GM23338 (cell line): ENCODE measurements at regions not wholly inside any gene's neighbourhood (a gene's known extent, or its start where the extent isn't known, plus 50 kb on each side); places are given as distances from the start of the nearest gene placed in this dataset.
A peak's percentile ranks its signal among the peaks of the same experiment; 100 is the strongest.
"Not testable (repeated sequence)": the region's sequence is repeated elsewhere in the genome, so short reads cannot be mapped to it uniquely, and the experiment has no call there.

ENCODE experiments used
- ATAC-seq: fragments of 200-7000 bp; cut with Tn5 transposase; 3 replicates; pipeline ENCODE4 v1.9.1; 2020
- DNase-seq: peaks from one replicate; pipeline ENCODE4 v3.0.0-alpha.2; 2015; ENCODE audit warnings: low spot score
- H2AFZ ChIP-seq: fragments of 200-600 bp; sonication (generic); 2 replicates; pipeline ENCODE4 v1.8.0; 2016; ENCODE audit warnings: antibody characterized with exemption, mild to moderate bottlenecking, moderate library complexity
- H3F3A ChIP-seq: fragments of 200-600 bp; sonication (generic); replicated peaks from 2 replicates; pipeline ENCODE4 v1.8.0; 2017; ENCODE audit warnings: antibody characterized with exemption, mixed run types, low read depth
- H3K27ac ChIP-seq: fragments of 200-600 bp; sonication (generic); 2 replicates; pipeline ENCODE4 v1.6.1; 2016; ENCODE audit warnings: low read depth
- H3K27me3 ChIP-seq: fragments of 200-600 bp; sonication (generic); 2 replicates; pipeline ENCODE4 v1.8.0; 2016; ENCODE audit warnings: mild to moderate bottlenecking, mixed run types, moderate library complexity; ENCODE audit not compliant: insufficient read depth
- H3K36me3 ChIP-seq: fragments of 200-600 bp; sonication (generic); 2 replicates; pipeline ENCODE4 v1.8.0; 2016; ENCODE audit warnings: mild to moderate bottlenecking; ENCODE audit not compliant: insufficient read depth
- H3K4me1 ChIP-seq: fragments of 200-600 bp; sonication (generic); 2 replicates; pipeline ENCODE4 v1.8.0; 2016; ENCODE audit warnings: mild to moderate bottlenecking, moderate library complexity; ENCODE audit not compliant: insufficient read depth
- H3K4me2 ChIP-seq: fragments of 200-600 bp; sonication (generic); 2 replicates; pipeline ENCODE4 v1.7.1; 2017; ENCODE audit warnings: mixed run types
- H3K4me3 ChIP-seq: fragments of 200-600 bp; sonication (generic); 2 replicates; pipeline ENCODE4 v1.6.1; 2016; ENCODE audit warnings: mixed run types
- H3K79me2 ChIP-seq: fragments of 200-600 bp; sonication (generic); replicated peaks from 2 replicates; pipeline ENCODE4 v1.8.0; 2017; ENCODE audit warnings: mild to moderate bottlenecking; ENCODE audit not compliant: insufficient read depth
- H3K9me2 ChIP-seq: fragments of 200-600 bp; sonication (generic); 2 replicates; pipeline ENCODE4 v1.8.0; 2017; ENCODE audit not compliant: insufficient read depth
- H4K20me1 ChIP-seq: fragments of 200-600 bp; sonication (generic); replicated peaks from 2 replicates; pipeline ENCODE4 v1.8.0; 2017; ENCODE audit warnings: mild to moderate bottlenecking; ENCODE audit not compliant: insufficient read depth
- H3K27ac Mint-ChIP-seq: 2 replicates; pipeline ENCODE4 v1.8.0; 2020; ENCODE audit warnings: inconsistent platforms, mild to moderate bottlenecking, moderate library complexity, mixed read lengths
- H3K27me3 Mint-ChIP-seq: 3 replicates; pipeline ENCODE4 v1.8.0; 2022; ENCODE audit warnings: low read depth, mild to moderate bottlenecking, moderate library complexity, mixed read lengths, inconsistent platforms; ENCODE audit not compliant: insufficient read depth, poor library complexity
- H3K36me3 Mint-ChIP-seq: 3 replicates; pipeline ENCODE4 v1.8.0; 2021; ENCODE audit warnings: low read depth, mild to moderate bottlenecking, inconsistent platforms, moderate library complexity, mixed read lengths
- H3K4me1 Mint-ChIP-seq: 3 replicates; pipeline ENCODE4 v1.8.0; 2020; ENCODE audit warnings: mild to moderate bottlenecking, inconsistent platforms, mixed read lengths
- H3K4me3 Mint-ChIP-seq: 3 replicates; pipeline ENCODE4 v1.8.0; 2021; ENCODE audit warnings: moderate library complexity, mild to moderate bottlenecking, inconsistent platforms, mixed read lengths
- H3K9me3 Mint-ChIP-seq: 3 replicates; pipeline ENCODE4 v1.8.0; 2020; ENCODE audit warnings: moderate library complexity, mild to moderate bottlenecking, inconsistent platforms, mixed read lengths
- CTCF ChIP-seq, 2 experiments: fragments of 200-600 bp in 1 of 2; sonication (generic) in 1 of 2; conservative IDR thresholded peaks; 2 replicates each; pipeline versions ENCODE4 v1.5.1 to v1.6.1; 2016 to 2017; ENCODE audit warnings: antibody characterized with exemption in 2 of 2, low read depth in 2 of 2, mild to moderate bottlenecking in 2 of 2, moderate library complexity in 1 of 2
- EZH2phosphoT487 ChIP-seq: fragments of 200-600 bp; sonication (generic); IDR thresholded peaks from one replicate; pipeline ENCODE4 v1.8.1; 2018; ENCODE audit warnings: antibody characterized with exemption; ENCODE audit not compliant: unreplicated experiment
- JUNB ChIP-seq: IDR thresholded peaks from one replicate; pipeline ENCODE4 v1.6.1; 2016; ENCODE audit warnings: antibody characterized with exemption; ENCODE audit not compliant: unreplicated experiment
- NANOG ChIP-seq: IDR thresholded peaks from 2 replicates; pipeline ENCODE4 v1.6.1; 2016; ENCODE audit warnings: antibody characterized with exemption, borderline replicate concordance
- POLR2AphosphoS5 ChIP-seq: IDR thresholded peaks from 2 replicates; pipeline ENCODE4 v1.6.1; 2016; ENCODE audit warnings: antibody characterized with exemption, low read depth
- STAT1 ChIP-seq: IDR thresholded peaks from one replicate; pipeline ENCODE4 v1.6.1; 2016; ENCODE audit warnings: antibody characterized with exemption; ENCODE audit not compliant: unreplicated experiment
- TF ChIP-seq, protein P1 (sequence below): IDR thresholded peaks from 2 replicates; pipeline ENCODE4 v1.6.1; 2016; ENCODE audit warnings: antibody characterized with exemption
- TF ChIP-seq, protein P2 (sequence below): IDR thresholded peaks from one replicate; pipeline ENCODE4 v1.6.1; 2018; ENCODE audit warnings: antibody characterized with exemption; ENCODE audit not compliant: unreplicated experiment

GRCh38 chrY:16834151-16834550 lies 1045.9 kb downstream of the CDY2B start:
- Mint-ChIP-seq H3K4me1 (no peaks in the 10 kb centered on the region), H3K4me3 (no peak overlapping the region), H3K27ac (no peak overlapping the region), H3K27me3 (no peaks in the 10 kb centered on the region), H3K9me3 (no peaks in the 10 kb centered on the region), H3K36me3 (no peaks in the 10 kb centered on the region)
- TF ChIP-seq STAT1: no peak
- TF ChIP-seq, protein P1, sequence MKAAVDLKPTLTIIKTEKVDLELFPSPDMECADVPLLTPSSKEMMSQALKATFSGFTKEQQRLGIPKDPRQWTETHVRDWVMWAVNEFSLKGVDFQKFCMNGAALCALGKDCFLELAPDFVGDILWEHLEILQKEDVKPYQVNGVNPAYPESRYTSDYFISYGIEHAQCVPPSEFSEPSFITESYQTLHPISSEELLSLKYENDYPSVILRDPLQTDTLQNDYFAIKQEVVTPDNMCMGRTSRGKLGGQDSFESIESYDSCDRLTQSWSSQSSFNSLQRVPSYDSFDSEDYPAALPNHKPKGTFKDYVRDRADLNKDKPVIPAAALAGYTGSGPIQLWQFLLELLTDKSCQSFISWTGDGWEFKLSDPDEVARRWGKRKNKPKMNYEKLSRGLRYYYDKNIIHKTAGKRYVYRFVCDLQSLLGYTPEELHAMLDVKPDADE: no peak
- no peaks in the 10 kb centered on the region for H3K4me1 ChIP-seq
- no peak overlapping the region for H3K27ac ChIP-seq
- DNase-seq (no peak), ATAC-seq (no peak)
- H3K79me2 ChIP-seq: no peaks in the 10 kb centered on the region
- no peaks in the 10 kb centered on the region for H3F3A ChIP-seq
- no peak overlapping the region for H3K4me3 ChIP-seq
- 0 out of 2 replicates have a peak overlapping the region, but pooled peaks have one; percentile 28 for H2AFZ ChIP-seq
- H3K27me3 ChIP-seq: no peaks in the 10 kb centered on the region
- no peaks in the 10 kb centered on the region for H4K20me1 ChIP-seq
- no peaks in the 10 kb centered on the region for H3K36me3 ChIP-seq
- H3K4me2 ChIP-seq: no peak overlapping the region
- H3K9me2 ChIP-seq: no peaks in the 10 kb centered on the region

DNA sequence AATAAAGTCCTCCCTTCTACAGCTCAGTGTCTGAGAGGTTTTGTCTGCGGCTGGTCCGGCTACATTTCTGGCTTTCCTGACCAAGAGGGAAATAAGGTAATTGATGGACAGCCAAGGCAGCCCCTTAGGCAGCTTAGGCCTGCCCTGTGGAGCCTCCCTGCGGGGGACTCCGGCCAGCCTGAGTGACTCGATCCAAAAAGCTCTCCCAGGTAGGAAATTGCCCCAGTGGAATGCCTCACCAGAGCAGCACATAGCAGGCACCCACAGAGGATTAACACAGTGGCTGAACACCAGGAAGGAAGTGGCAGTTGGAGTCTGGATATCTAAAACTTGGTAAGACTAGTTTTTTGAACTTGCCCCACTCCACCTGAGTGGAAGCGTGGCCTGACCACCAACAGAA lies 1048.3 kb downstream of the CDY2B start:
- no peak overlapping the region for H3K27ac Mint-ChIP-seq
- no peak overlapping the region for H3K4me3 Mint-ChIP-seq
- H3K9me2 ChIP-seq: no peaks in the 10 kb centered on the region
- no peak overlapping the region for H3K4me2 ChIP-seq
- no peak overlapping the region for H2AFZ ChIP-seq
- H3K4me1 Mint-ChIP-seq: no peaks in the 10 kb centered on the region
- no peaks in the 10 kb centered on the region for H3K27me3 ChIP-seq
- no peaks in the 10 kb centered on the region for H3K9me3 Mint-ChIP-seq
- H3K36me3 ChIP-seq: no peaks in the 10 kb centered on the region
- H3F3A ChIP-seq: no peaks in the 10 kb centered on the region
- no peaks in the 10 kb centered on the region for H4K20me1 ChIP-seq
- DNase-seq (no peak), ATAC-seq (no peak)
- no peaks in the 10 kb centered on the region for H3K79me2 ChIP-seq
- H3K36me3 Mint-ChIP-seq: no peaks in the 10 kb centered on the region
- no peaks in the 10 kb centered on the region for H3K4me1 ChIP-seq
- no peak for TF ChIP-seq EZH2phosphoT487
- no peak for TF ChIP-seq CTCF (conservative IDR thresholded peaks at IDR 0.05; ENCODE audit: low read depth in 2 of 2)
- no peak for TF ChIP-seq JUNB
- TF ChIP-seq POLR2AphosphoS5: no peak
- no peak for TF ChIP-seq NANOG
- TF ChIP-seq, protein P2, sequence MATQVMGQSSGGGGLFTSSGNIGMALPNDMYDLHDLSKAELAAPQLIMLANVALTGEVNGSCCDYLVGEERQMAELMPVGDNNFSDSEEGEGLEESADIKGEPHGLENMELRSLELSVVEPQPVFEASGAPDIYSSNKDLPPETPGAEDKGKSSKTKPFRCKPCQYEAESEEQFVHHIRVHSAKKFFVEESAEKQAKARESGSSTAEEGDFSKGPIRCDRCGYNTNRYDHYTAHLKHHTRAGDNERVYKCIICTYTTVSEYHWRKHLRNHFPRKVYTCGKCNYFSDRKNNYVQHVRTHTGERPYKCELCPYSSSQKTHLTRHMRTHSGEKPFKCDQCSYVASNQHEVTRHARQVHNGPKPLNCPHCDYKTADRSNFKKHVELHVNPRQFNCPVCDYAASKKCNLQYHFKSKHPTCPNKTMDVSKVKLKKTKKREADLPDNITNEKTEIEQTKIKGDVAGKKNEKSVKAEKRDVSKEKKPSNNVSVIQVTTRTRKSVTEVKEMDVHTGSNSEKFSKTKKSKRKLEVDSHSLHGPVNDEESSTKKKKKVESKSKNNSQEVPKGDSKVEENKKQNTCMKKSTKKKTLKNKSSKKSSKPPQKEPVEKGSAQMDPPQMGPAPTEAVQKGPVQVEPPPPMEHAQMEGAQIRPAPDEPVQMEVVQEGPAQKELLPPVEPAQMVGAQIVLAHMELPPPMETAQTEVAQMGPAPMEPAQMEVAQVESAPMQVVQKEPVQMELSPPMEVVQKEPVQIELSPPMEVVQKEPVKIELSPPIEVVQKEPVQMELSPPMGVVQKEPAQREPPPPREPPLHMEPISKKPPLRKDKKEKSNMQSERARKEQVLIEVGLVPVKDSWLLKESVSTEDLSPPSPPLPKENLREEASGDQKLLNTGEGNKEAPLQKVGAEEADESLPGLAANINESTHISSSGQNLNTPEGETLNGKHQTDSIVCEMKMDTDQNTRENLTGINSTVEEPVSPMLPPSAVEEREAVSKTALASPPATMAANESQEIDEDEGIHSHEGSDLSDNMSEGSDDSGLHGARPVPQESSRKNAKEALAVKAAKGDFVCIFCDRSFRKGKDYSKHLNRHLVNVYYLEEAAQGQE: no peak
- H3K27me3 Mint-ChIP-seq: no peaks in the 10 kb centered on the region
- H3K4me3 ChIP-seq: no peak overlapping the region
- H3K27ac ChIP-seq: no peak overlapping the region

DNA sequence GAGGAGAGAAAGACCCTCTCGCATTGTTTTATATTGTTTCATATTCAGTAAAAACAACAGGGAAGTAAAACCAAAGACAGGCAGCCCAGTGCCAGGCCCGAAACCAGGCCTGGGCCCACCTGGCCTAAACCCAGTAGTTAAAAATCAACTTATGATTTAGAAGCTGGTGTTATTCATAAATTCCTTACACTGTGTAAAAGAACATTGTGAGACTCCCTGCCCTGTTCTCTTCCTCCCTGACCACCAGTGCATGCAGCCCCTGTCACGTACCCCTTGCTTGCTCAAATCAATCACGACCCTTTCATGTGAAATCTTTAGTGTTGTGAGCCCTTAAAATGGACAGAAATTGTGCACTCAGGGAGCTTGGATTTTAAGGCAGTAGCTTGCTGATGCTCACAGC lies 1048.7 kb downstream of the CDY2B start:
- not testable (repeated sequence) for H3K4me1 ChIP-seq

More for the DNA sequence above, 1048.7 kb downstream of the CDY2B start:
- H3K27ac ChIP-seq, H3K79me2 ChIP-seq, H3K9me2 ChIP-seq, H3K4me2 ChIP-seq, H3K4me3 ChIP-seq, H3K9me3 Mint-ChIP-seq, H3K27me3 ChIP-seq, H3K36me3 ChIP-seq, DNase-seq, H4K20me1 ChIP-seq, H3K27me3 Mint-ChIP-seq, H3K27ac Mint-ChIP-seq, H2AFZ ChIP-seq, H3K4me3 Mint-ChIP-seq, H3F3A ChIP-seq, H3K36me3 Mint-ChIP-seq, ATAC-seq, H3K4me1 Mint-ChIP-seq: not testable (repeated sequence)
